ENCODE measurements at regions not wholly inside any gene's neighbourhood (a gene's known extent, or its start where the extent isn't known, plus 50 kb on each side); places are given as distances from the start of the nearest gene placed in this dataset.

GRCh38 chr5:87944553-87945285 is 323.9 kb downstream of the TMEM161B start:
- no peak for TF ChIP-seq POLR2AphosphoS5 (IDR thresholded peaks at IDR 0.05; ENCODE audit: low read depth, low read length)

- TF ChIP-seq REST (IDR thresholded peaks at IDR 0.05; ENCODE audit: insufficient read depth in 1 of 2, low read depth in 2 of 2, low read length in 2 of 2) (no peak), TAF1 (IDR thresholded peaks at IDR 0.05; ENCODE audit: borderline replicate concordance, insufficient read depth, low read length) (no peak), FOXP2 (optimal IDR thresholded peaks at IDR 0.05; ENCODE audit: borderline replicate concordance, extremely low read depth, extremely low read length, insufficient read depth) (no peak), POLR2AphosphoS5 (IDR thresholded peaks at IDR 0.05; ENCODE audit: low read depth, low read length) (no peak)
Measured at GRCh38 chr5:87940775-87941174, 327.9 kb downstream of the TMEM161B start.

- TF ChIP-seq TAF1 (IDR thresholded peaks at IDR 0.05; ENCODE audit: borderline replicate concordance, insufficient read depth, low read length) (no peak), POLR2AphosphoS5 (IDR thresholded peaks at IDR 0.05; ENCODE audit: low read depth, low read length) (no peak), FOXP2 (optimal IDR thresholded peaks at IDR 0.05; ENCODE audit: borderline replicate concordance, extremely low read depth, extremely low read length, insufficient read depth) (no peak), REST (IDR thresholded peaks at IDR 0.05; ENCODE audit: insufficient read depth in 1 of 2, low read depth in 2 of 2, low read length in 2 of 2) (no peak), SIN3A (IDR thresholded peaks at IDR 0.05; ENCODE audit: borderline replicate concordance, insufficient read depth, low read length) (no peak)
Measured at GRCh38 chr5:87936667-87937066, 332.0 kb downstream of the TMEM161B start.

GRCh38 chr5:87924436-87924835 is 344.2 kb downstream of the TMEM161B start:
- TF ChIP-seq POLR2AphosphoS5 (IDR thresholded peaks at IDR 0.05; ENCODE audit: low read depth, low read length) (no peak), TAF1 (IDR thresholded peaks at IDR 0.05; ENCODE audit: borderline replicate concordance, insufficient read depth, low read length) (no peak)

- TF ChIP-seq POLR2AphosphoS5 (IDR thresholded peaks at IDR 0.05; ENCODE audit: low read depth, low read length) = no peak
- TF ChIP-seq REST (IDR thresholded peaks at IDR 0.05; ENCODE audit: insufficient read depth in 1 of 2, low read depth in 2 of 2, low read length in 2 of 2) = no peak
- no peak for TF ChIP-seq SIN3A (IDR thresholded peaks at IDR 0.05; ENCODE audit: borderline replicate concordance, insufficient read depth, low read length)
- no peak for TF ChIP-seq FOXP2 (optimal IDR thresholded peaks at IDR 0.05; ENCODE audit: borderline replicate concordance, extremely low read depth, extremely low read length, insufficient read depth)
- no peak for TF ChIP-seq TAF1 (IDR thresholded peaks at IDR 0.05; ENCODE audit: borderline replicate concordance, insufficient read depth, low read length)
Measured at GRCh38 chr5:87916320-87916719, 352.3 kb downstream of the TMEM161B start.

GRCh38 chr5:87912419-87912818 is 356.2 kb downstream of the TMEM161B start:
- no peak for TF ChIP-seq REST (IDR thresholded peaks at IDR 0.05; ENCODE audit: insufficient read depth in 1 of 2, low read depth in 2 of 2, low read length in 2 of 2)
- no peak for TF ChIP-seq TAF1 (IDR thresholded peaks at IDR 0.05; ENCODE audit: borderline replicate concordance, insufficient read depth, low read length)
- TF ChIP-seq FOXP2 (optimal IDR thresholded peaks at IDR 0.05; ENCODE audit: borderline replicate concordance, extremely low read depth, extremely low read length, insufficient read depth) = no peak
- no peak for TF ChIP-seq SIN3A (IDR thresholded peaks at IDR 0.05; ENCODE audit: borderline replicate concordance, insufficient read depth, low read length)
- TF ChIP-seq POLR2AphosphoS5 (IDR thresholded peaks at IDR 0.05; ENCODE audit: low read depth, low read length) = no peak
